ENCODE measurements at regions not wholly inside any gene's neighbourhood (a gene's known extent, or its start where the extent isn't known, plus 50 kb on each side); places are given as distances from the start of the nearest gene placed in this dataset.

GRCh38 chr10:81108516-81109199, 571.0 kb downstream of the SH2D4B start:
- no peak for TF ChIP-seq CTCF (IDR thresholded peaks at IDR 0.05; ENCODE audit: poor library complexity)
- TF ChIP-seq EZH2 (IDR thresholded peaks at IDR 0.05; ENCODE audit: borderline replicate concordance): no peak
- TF ChIP-seq EZH2phosphoT487 (IDR thresholded peaks at IDR 0.05; ENCODE audit: low read depth, severe bottlenecking, unreplicated experiment): no peak
